Astrocyte of the spinal cord (primary cell): ENCODE measurements at regions not wholly inside any gene's neighbourhood (a gene's known extent, or its start where the extent isn't known, plus 50 kb on each side); places are given as distances from the start of the nearest gene placed in this dataset.

Source experiments
- DNase-seq: peaks from one replicate; pipeline ENCODE4 v3.0.0; 2011; ENCODE audit warnings: low read depth, low spot score
- H3K4me3 ChIP-seq: 2 replicates; pipeline ENCODE4 v1.5.1; 2011; ENCODE audit warnings: low read depth, mild to moderate bottlenecking, low read length, moderate library complexity
- CTCF ChIP-seq: IDR thresholded peaks from 2 replicates; pipeline ENCODE4 v1.5.1; 2012; ENCODE audit warnings: low read depth, mild to moderate bottlenecking, low read length, inconsistent platforms
- in situ Hi-C: cut with HindIII; loops from 2 replicates; pipeline ENCODE4 v1.10.0; 2017; ENCODE audit warnings: low sequenced_read_pairs

- no peak for TF ChIP-seq CTCF
- in situ Hi-C loops: no loop called here
- H3K4me3 ChIP-seq: no peak overlapping the region
- DNase-seq: no peak
Observed at GRCh38 chr10:126847666-126848065, 57.6 kb upstream of the DOCK1 start.

GRCh38 chr10:126849646-126850045 is 55.6 kb upstream of the DOCK1 start:
- in situ Hi-C loops: no loop called here
- H3K4me3 ChIP-seq: no peak overlapping the region
- no peak for TF ChIP-seq CTCF
- DNase-seq: no peak

- no peak for TF ChIP-seq CTCF
- no peak overlapping the region for H3K4me3 ChIP-seq
- in situ Hi-C loops: no loop called here
- DNase-seq: no peak
Observed at GRCh38 chr10:126851414-126852108, 53.7 kb upstream of the DOCK1 start.

- in situ Hi-C loops: no loop called here
- no peak for DNase-seq
- no peak overlapping the region for H3K4me3 ChIP-seq
- no peak for TF ChIP-seq CTCF
Observed at GRCh38 chr10:126854726-126855495, 50.3 kb upstream of the DOCK1 start.
